Heart left ventricle (tissue), 16 donors: ENCODE measurements at regions not wholly inside any gene's neighbourhood (a gene's known extent, or its start where the extent isn't known, plus 50 kb on each side); places are given as distances from the start of the nearest gene placed in this dataset.

Source experiments
- ATAC-seq, 4 donors: fragments of 200-7000 bp; cut with Tn5 transposase; one replicate each; pipeline ENCODE4 v1.9.1; 2020 to 2022; ENCODE audit warnings: moderate library complexity in 4 of 4, mild to moderate bottlenecking in 3 of 4, moderate number of reproducible peaks in 1 of 4
- DNase-seq, 5 donors: peaks; one replicate each; pipeline ENCODE4 v3.0.0-alpha.2; 2020
- H3K27ac ChIP-seq, 12 donors: fragments of 200-600 bp; sonication (generic) in 4 of 12; one replicate each; pipeline versions ENCODE4 v1.5.0 to v1.8.0; 2016 to 2022; ENCODE audit warnings: mild to moderate bottlenecking in 2 of 12
- H3K27me3 ChIP-seq, 9 donors: fragments of 200-600 bp; sonication (generic) in 2 of 9; one replicate each; pipeline versions ENCODE4 v1.5.1 to v1.8.0; 2016 to 2022; ENCODE audit warnings: mild to moderate bottlenecking in 3 of 9
- H3K36me3 ChIP-seq, 9 donors: fragments of 200-600 bp; sonication (generic) in 2 of 9; one replicate each; pipeline versions ENCODE4 v1.5.0 to v1.8.0; 2018 to 2022; ENCODE audit warnings: mild to moderate bottlenecking in 2 of 9
- H3K4me1 ChIP-seq, 12 donors: fragments of 200-600 bp; sonication (generic) in 4 of 12; one replicate each; pipeline versions ENCODE4 v1.5.0 to v1.8.0; 2016 to 2022; ENCODE audit warnings: mild to moderate bottlenecking in 3 of 12
- H3K4me3 ChIP-seq, 12 donors: fragments of 200-600 bp; sonication (generic) in 4 of 12; one replicate each; pipeline versions ENCODE4 v1.5.0 to v1.8.0; 2017 to 2022; ENCODE audit warnings: mild to moderate bottlenecking in 9 of 12, moderate library complexity in 4 of 12
- H3K9me3 ChIP-seq, 12 donors: fragments of 200-600 bp; sonication (generic) in 4 of 12; one replicate each; pipeline versions ENCODE4 v1.5.0 to v1.8.0; 2016 to 2022; ENCODE audit warnings: mild to moderate bottlenecking in 1 of 12
- POLR2A ChIP-seq, 2 donors: fragments of 450-650 bp; IDR thresholded peaks; one replicate each; pipeline ENCODE4 v1.6.1; 2017; ENCODE audit warnings: antibody characterized with exemption in 2 of 2, mild to moderate bottlenecking in 2 of 2, moderate library complexity in 2 of 2
- WGBS, 4 donors: extraction: QIAGEN DNeasy Blood & Tissue Kit in 2 of 4; methylation state at CpG; one replicate each; pipeline versions ENCODE4 v1.1.5 to v1.1.7; 2013 to 2018; 5-methylcytosine and 5-hydroxymethylcytosine counted together
- intact Hi-C, 10 donors: fragments of 100-400 bp; cut with DNase I; formaldehyde crosslinking; loops; one replicate each; pipeline versions ENCODE4 v1.11.1 to v1.14.2; 2022
- TF ChIP-seq, protein P1 (sequence below), 12 donors: fragments of 200-600 bp; sonication (generic) in 4 of 12; IDR thresholded peaks; one replicate each; pipeline versions ENCODE4 v1.5.0 to v1.8.0; 2018 to 2022; ENCODE audit warnings: antibody characterized with exemption in 12 of 12, mild to moderate bottlenecking in 5 of 12
- donor health status: ischemic (EF 13 %, LVEDD 7.1; RV severe dilation, severe dysfunction).
- donor health status: healthy with polysubstance abuse.
- donor health status: DM: no; HTN: yes; CAD: no.
- donor health status: DM: no; HTN: no; CAD: no.
- donor health status: ischemic (EF 25% LVEDD 6.9; RV normal size, moderate dysfunction).
- donor health status: ischemic (EF 25% LVEDD 5.7; RV mildly dilated, moderate dysfunction).
- donor health status: healthy.
- donor health status: DM: yes; HTN: yes; CAD: no.
- donor health status: ischemic (EF 35%, LVEDD 5.7; RV mildly dilated, moderate dysfunction).
- donor health status: nonischemic (EF 11% LVEDD 7.7; RV severe dilation, severe dysfunction).
- donor health status: DM: yes; HTN: yes; CAD: no.
- donor health status: PGD.
- donor health status: ischemic (EF 29% LVEDD 5.4; RV normal size, mild dysfunction).
- donor health status: nonischemic (EF 23%, LVEDD 6.1; RV moderate dilation, normal function).

DNA sequence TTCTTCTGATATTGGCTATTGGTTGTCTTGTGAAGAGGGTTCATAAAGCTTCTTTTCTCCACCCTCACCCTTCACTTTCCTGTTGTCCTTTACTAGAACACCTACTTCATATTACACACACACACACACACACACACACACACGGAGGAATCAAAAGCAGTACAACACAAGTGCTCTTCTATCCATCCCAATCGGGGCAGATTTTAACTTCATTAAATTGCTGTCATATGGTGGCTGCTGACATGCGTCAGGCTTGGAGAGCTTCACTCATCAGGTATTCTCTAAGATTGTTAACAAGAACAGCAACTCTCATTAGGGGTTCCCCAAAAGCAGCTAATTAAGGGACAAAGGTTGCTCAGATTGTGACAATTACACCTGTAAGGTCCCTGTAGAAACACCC lies 239.1 kb upstream of the MEIS2 start:
- Histone ChIP-seq H3K4me1 (no peaks in the 10 kb centered on the region), H3K27ac (no peak overlapping the region), H3K9me3 (no peaks in the 10 kb centered on the region), H3K4me3 (no peak overlapping the region), H3K27me3 (no peaks in the 10 kb centered on the region), H3K36me3 (no peaks in the 10 kb centered on the region)
- ATAC-seq = no peak
- DNase-seq = no peak
- intact Hi-C loops = no loop called here
- TF ChIP-seq, protein P1, sequence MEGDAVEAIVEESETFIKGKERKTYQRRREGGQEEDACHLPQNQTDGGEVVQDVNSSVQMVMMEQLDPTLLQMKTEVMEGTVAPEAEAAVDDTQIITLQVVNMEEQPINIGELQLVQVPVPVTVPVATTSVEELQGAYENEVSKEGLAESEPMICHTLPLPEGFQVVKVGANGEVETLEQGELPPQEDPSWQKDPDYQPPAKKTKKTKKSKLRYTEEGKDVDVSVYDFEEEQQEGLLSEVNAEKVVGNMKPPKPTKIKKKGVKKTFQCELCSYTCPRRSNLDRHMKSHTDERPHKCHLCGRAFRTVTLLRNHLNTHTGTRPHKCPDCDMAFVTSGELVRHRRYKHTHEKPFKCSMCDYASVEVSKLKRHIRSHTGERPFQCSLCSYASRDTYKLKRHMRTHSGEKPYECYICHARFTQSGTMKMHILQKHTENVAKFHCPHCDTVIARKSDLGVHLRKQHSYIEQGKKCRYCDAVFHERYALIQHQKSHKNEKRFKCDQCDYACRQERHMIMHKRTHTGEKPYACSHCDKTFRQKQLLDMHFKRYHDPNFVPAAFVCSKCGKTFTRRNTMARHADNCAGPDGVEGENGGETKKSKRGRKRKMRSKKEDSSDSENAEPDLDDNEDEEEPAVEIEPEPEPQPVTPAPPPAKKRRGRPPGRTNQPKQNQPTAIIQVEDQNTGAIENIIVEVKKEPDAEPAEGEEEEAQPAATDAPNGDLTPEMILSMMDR (IDR thresholded peaks at IDR 0.05) = no peak
- TF ChIP-seq POLR2A (IDR thresholded peaks at IDR 0.05) = no peak
- WGBS, 4 donors = 73 to 80% (median 77%) methylated on average over 3 of the region's 3 CpGs

DNA sequence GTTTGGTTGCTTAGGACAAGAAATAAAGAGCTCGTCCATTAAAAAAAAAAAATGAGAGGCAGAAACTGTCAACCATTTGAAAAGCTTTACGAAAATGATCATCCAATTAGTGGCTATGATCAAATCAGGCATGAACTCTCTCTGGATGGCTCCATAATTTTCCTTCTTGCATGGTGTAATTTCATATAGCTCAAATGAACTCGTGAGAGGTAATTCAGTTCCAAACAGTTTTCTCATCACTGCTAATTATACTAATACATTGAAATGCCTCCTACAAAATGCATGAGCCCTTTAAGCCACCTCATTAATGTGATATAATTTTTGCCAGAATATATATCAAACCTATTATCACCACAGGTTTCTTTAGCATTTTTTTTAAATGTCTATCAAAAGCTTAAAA lies 239.5 kb upstream of the MEIS2 start:
- intact Hi-C loops = no loop called here

DNA sequence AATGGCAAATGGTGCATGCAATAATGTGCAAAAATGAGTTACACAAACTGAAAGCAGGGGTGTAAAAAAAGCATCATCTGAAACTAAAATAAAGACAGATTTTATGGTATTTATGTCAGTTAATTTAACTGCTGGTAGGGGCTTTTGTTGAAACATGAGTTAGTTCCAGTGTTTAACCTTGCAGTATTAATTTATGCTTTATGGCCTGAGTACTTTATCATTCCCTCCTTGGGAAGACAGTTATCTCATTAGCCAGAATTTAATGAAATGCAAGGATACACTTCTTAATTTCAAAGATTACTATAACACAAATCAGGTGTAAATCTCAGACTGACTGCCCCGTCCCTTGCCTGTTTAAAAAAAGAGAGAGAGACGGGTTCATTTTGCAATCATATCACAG lies 240.1 kb upstream of the MEIS2 start:
- intact Hi-C loops = no loop called here
- H3K27ac ChIP-seq = no peak overlapping the region
- no peaks in the 10 kb centered on the region for H3K27me3 ChIP-seq
- ATAC-seq (no peak), DNase-seq (no peak)
- no peak for TF ChIP-seq POLR2A (IDR thresholded peaks at IDR 0.05)
- TF ChIP-seq, protein P1 (IDR thresholded peaks at IDR 0.05) = no peak
- whole genome bisulfite sequencing, 4 donors = 69 to 79% (median 75%) methylated on average over 2 of the region's 2 CpGs
- no peaks in the 10 kb centered on the region for H3K4me1 ChIP-seq
- H3K36me3 ChIP-seq = no peaks in the 10 kb centered on the region
- no peak overlapping the region for H3K4me3 ChIP-seq
- no peaks in the 10 kb centered on the region for H3K9me3 ChIP-seq

More for the DNA sequence above, 239.5 kb upstream of the MEIS2 start:
- no peak overlapping the region for H3K27ac ChIP-seq
- no peaks in the 10 kb centered on the region for H3K4me1 ChIP-seq
- no peak for TF ChIP-seq POLR2A (IDR thresholded peaks at IDR 0.05)
- TF ChIP-seq, protein P1 (IDR thresholded peaks at IDR 0.05) = no peak
- 76 to 86% (median 83%) methylated on average over 3 of the region's 3 CpGs for WGBS, 4 donors
- no peak overlapping the region for H3K4me3 ChIP-seq
- no peak for DNase-seq
- H3K27me3 ChIP-seq = no peaks in the 10 kb centered on the region
- no peaks in the 10 kb centered on the region for H3K36me3 ChIP-seq
- no peak for ATAC-seq
- no peaks in the 10 kb centered on the region for H3K9me3 ChIP-seq

DNA sequence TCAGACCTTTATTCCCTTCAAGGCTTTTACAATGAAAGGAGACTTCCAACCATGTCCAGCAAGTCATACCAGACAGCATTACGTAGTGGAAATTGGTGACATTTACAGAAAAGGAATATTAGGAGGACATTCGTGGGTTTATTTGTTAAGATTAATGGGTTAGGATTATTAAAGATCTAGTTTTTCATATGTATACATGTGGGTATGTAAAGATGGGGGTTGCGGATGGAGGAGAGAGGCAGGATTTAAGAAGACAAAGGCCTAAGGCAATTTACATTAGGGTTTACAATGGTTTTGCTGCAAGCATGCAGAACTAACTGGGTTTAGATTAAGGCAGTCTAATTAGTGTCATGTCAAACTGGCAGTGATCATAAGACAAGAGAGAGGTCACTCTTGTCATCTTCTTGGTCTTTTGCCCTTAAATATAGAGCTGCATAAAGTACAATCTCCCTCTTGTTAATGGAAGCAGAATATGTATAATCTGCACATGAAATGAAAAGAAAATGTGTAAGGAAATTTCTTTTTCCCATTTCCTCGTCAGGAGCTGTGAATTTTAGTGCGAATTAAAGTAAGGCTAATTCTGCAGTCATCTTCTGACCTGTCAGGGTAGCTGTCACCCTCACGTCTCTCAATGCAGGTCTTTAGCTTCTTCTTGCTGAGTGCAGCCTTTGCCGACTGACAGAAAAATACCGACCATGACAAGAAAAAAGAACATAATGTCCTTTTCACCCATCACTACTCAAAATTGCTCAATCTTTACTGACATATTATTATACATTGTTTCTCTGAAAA lies 258.9 kb upstream of the MEIS2 start:
- ATAC-seq (no peak), DNase-seq (no peak)
- no peaks in the 10 kb centered on the region for H3K9me3 ChIP-seq
- no peak overlapping the region for H3K4me3 ChIP-seq
- intact Hi-C loops = no loop called here
- no peaks in the 10 kb centered on the region for H3K4me1 ChIP-seq
- TF ChIP-seq POLR2A (IDR thresholded peaks at IDR 0.05) = no peak
- TF ChIP-seq, protein P1 (IDR thresholded peaks at IDR 0.05) = no peak
- 80 to 88% (median 83%) methylated on average over 8 of the region's 8 CpGs for WGBS, 4 donors
- H3K36me3 ChIP-seq = no peaks in the 10 kb centered on the region
- H3K27me3 ChIP-seq = no peaks in the 10 kb centered on the region
- H3K27ac ChIP-seq = no peak overlapping the region
